ENCODE measurements at regions not wholly inside any gene's neighbourhood (a gene's known extent, or its start where the extent isn't known, plus 50 kb on each side); places are given as distances from the start of the nearest gene placed in this dataset.

DNA sequence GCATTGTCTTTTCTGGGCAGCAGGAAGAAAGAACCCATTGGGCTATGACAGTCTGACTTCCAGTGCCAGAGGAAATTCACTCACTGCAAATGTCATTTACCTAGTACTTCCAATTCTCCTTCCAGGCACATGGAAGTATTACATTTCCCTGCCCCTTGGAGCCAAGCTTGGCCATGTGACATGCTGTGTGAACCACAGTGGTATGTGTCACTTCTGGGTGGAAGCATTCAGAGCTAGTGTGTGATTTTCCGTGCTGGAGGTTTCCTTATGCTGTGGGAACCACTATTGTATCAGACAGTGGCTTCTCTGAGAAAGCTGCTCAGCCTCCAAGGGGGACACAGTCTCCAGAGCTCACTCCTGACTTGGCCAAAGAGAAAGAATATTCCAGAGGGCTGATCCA, 387.6 kb downstream of the CDC5L start:
- TF ChIP-seq JUND (IDR thresholded peaks at IDR 0.05; ENCODE audit: low read depth): no peak
- no peak for DNase-seq (ENCODE audit: low read depth in 1 of 2, low spot score in 1 of 2)
- in situ Hi-C loops (cut with HindIII; ENCODE audit: low pct_unique_long_range_greater_than_20kb, low sequenced_read_pairs): no loop called here

DNA sequence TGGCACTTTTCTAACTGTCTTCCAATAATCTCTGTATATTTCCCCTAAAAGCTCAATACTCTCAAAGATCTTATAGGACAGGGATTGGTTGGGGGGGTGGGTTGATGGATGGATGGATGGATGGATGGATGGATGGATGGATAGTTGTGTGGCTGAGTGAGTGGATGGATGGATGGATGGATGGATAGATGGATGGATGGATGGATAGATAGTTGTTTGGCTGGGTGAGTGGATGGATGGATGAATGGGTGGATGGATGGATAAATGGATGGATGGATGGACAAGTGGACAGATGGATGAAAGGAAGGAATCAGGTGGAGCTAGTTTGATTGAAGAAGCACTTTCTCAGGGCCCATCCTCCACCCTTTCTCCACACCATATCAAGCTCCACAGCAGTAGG, 388.8 kb downstream of the CDC5L start:
- in situ Hi-C loops (cut with HindIII; ENCODE audit: low pct_unique_long_range_greater_than_20kb, low sequenced_read_pairs): no loop called here
- DNase-seq (ENCODE audit: low read depth in 1 of 2, low spot score in 1 of 2): no peak
- TF ChIP-seq JUND (IDR thresholded peaks at IDR 0.05; ENCODE audit: low read depth): no peak

DNA sequence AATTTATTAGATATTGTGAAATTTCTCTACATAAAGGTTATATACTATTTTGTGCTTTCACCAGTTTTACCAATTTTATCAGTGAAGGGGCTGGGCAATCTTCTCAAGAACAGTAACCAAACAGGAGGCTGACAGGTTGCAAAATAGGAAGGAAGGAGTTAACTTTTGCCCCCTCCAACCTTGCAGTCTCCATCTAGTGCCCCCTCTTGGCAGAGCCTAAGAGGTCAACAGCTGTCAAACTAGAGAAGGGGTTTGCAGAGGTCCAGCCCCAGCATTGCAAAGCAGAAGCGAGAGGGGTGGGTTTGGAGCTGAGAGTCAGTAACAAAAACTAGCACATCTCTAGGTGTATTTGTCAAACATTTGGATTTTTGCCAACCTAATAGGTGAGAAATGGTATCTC, 391.0 kb downstream of the CDC5L start:
- no peak for DNase-seq (ENCODE audit: low read depth in 1 of 2, low spot score in 1 of 2)
- no peak for TF ChIP-seq JUND (IDR thresholded peaks at IDR 0.05; ENCODE audit: low read depth)
- in situ Hi-C loops (cut with HindIII; ENCODE audit: low pct_unique_long_range_greater_than_20kb, low sequenced_read_pairs): no loop called here

Data from T47D (cell line).